GM12875 (cell line): ENCODE measurements at regions not wholly inside any gene's neighbourhood (a gene's known extent, or its start where the extent isn't known, plus 50 kb on each side); places are given as distances from the start of the nearest gene placed in this dataset.

Experiments
- H3K4me3 ChIP-seq: one replicate; pipeline ENCODE4 v1.5.1; 2011; ENCODE audit warnings: low read depth, low read length, control low read depth
- CTCF ChIP-seq: IDR thresholded peaks from 2 replicates; pipeline ENCODE4 v1.5.1; 2011; ENCODE audit warnings: low read depth, mild to moderate bottlenecking, control low read depth, inconsistent platforms, low read length, moderate library complexity, borderline replicate concordance; ENCODE audit not compliant: insufficient read depth

- no peak for TF ChIP-seq CTCF
- H3K4me3 ChIP-seq = no peak overlapping the region
These were observed 1287.7 kb downstream of the UQCRFS1 start for GRCh38 chr19:27925202-27925601.

GRCh38 chr19:27922970-27923369 lies 1290.0 kb downstream of the UQCRFS1 start:
- TF ChIP-seq CTCF = no peak
- H3K4me3 ChIP-seq = no peak overlapping the region

GRCh38 chr19:27920774-27921173 lies 1292.2 kb downstream of the UQCRFS1 start:
- no peak overlapping the region for H3K4me3 ChIP-seq
- no peak for TF ChIP-seq CTCF

GRCh38 chr19:27918818-27919217 lies 1294.1 kb downstream of the UQCRFS1 start:
- TF ChIP-seq CTCF = no peak
- no peak overlapping the region for H3K4me3 ChIP-seq

- no peak for TF ChIP-seq CTCF
- H3K4me3 ChIP-seq = no peak overlapping the region
These were observed 1301.6 kb downstream of the UQCRFS1 start for GRCh38 chr19:27911122-27911898.

GRCh38 chr19:27909861-27910260 lies 1303.1 kb downstream of the UQCRFS1 start:
- no peak overlapping the region for H3K4me3 ChIP-seq
- TF ChIP-seq CTCF = no peak

GRCh38 chr19:27909185-27909840 lies 1303.6 kb downstream of the UQCRFS1 start:
- no peak overlapping the region for H3K4me3 ChIP-seq
- no peak for TF ChIP-seq CTCF
